K562 (cell line): ENCODE measurements at regions not wholly inside any gene's neighbourhood (a gene's known extent, or its start where the extent isn't known, plus 50 kb on each side); places are given as distances from the start of the nearest gene placed in this dataset.

Experiments used
- ATAC-seq: fragments of 200-7000 bp; cut with Tn5 transposase; 3 replicates; pipeline ENCODE4 v1.9.1; 2020; ENCODE audit warnings: moderate library complexity
- BruUV-seq: library from RNA; stranded (reverse); fragments of 400-500 nt; replicated peaks from 2 replicates; lab custom pipeline; 2021; lab: Mats Ljungman, UMichigan
- CTCF ChIA-PET: fragments of 300-600 bp; formaldehyde crosslinking; extraction: SDS; loops from one replicate; lab custom pipeline; 2021; ENCODE audit warnings: low intra/inter-chr PET ratio; lab: Yijun Ruan, JAX
- POLR2A ChIA-PET: fragments of 300-600, 350-650 bp; sonication (Branson Sonifier 250); formaldehyde crosslinking; extraction: SDS; loops from one replicate; lab custom pipeline; 2021; ENCODE audit warnings: antibody characterized with exemption, inconsistent platforms; lab: Yijun Ruan, JAX
- DNase-seq, 4 experiments: peaks; one replicate each; pipeline versions ENCODE4 v3.0.0 to v3.0.0-alpha.2; 2011 to 2018; ENCODE audit warnings: low spot score in 3 of 4, mixed read lengths in 3 of 4; ENCODE audit errors: extremely low read depth in 1 of 4
- FAIRE-seq: peaks from 2 replicates; lab custom pipeline; 2011; peaks lifted over from hg19 to GRCh38; lab: Jason Lieb, UNC
- H2AFZ ChIP-seq: 2 replicates; pipeline ENCODE4 v1.6.0; 2011; ENCODE audit warnings: low read depth, low read length, control low read depth, inconsistent platforms
- H3K27ac ChIP-seq: fragments of 200-600 bp; 3 replicates; pipeline ENCODE4 v1.8.0; 2011; ENCODE audit warnings: low read depth, mild to moderate bottlenecking, control low read depth, inconsistent platforms, low read length, moderate library complexity, mixed read lengths; ENCODE audit errors: extremely low read depth
- H3K27me3 ChIP-seq, 2 experiments: fragments of 300-600 bp in 1 of 2; 2 replicates in 1 of 2; 3 replicates in 1 of 2; pipeline versions ENCODE4 v1.6.0 to v1.8.0; 2011; ENCODE audit warnings: inconsistent platforms in 2 of 2, low read length in 2 of 2, mild to moderate bottlenecking in 1 of 2, mixed read lengths in 1 of 2, moderate library complexity in 1 of 2; ENCODE audit not compliant: control insufficient read depth in 2 of 2, insufficient read depth in 2 of 2
- H3K36me3 ChIP-seq: fragments of 300-600 bp; 3 replicates; pipeline ENCODE4 v1.8.0; 2011; ENCODE audit warnings: mild to moderate bottlenecking, low read length, inconsistent platforms; ENCODE audit not compliant: control insufficient read depth, insufficient read depth
- H3K4me1 ChIP-seq, 2 experiments: fragments of 200-600 bp in 1 of 2; replicated peaks in 1 of 2; 2 replicates in 1 of 2; 3 replicates in 1 of 2; pipeline versions ENCODE4 v1.5.1 to v1.8.0; 2011; ENCODE audit warnings: inconsistent platforms in 2 of 2, low read length in 2 of 2, mild to moderate bottlenecking in 1 of 2, mixed read lengths in 1 of 2, moderate library complexity in 1 of 2; ENCODE audit not compliant: control insufficient read depth in 2 of 2, insufficient read depth in 2 of 2
- H3K4me2 ChIP-seq: 2 replicates; pipeline ENCODE4 v1.6.1; 2011; ENCODE audit warnings: low read length, control low read depth, inconsistent platforms, mixed read lengths; ENCODE audit not compliant: insufficient read depth
- H3K4me3 ChIP-seq: fragments of 200-600 bp; sonication (generic), shearing (Covaris generic); 2 replicates; pipeline ENCODE4 v1.5.1; 2016; ENCODE audit warnings: control low read depth, inconsistent platforms
- H3K79me2 ChIP-seq: fragments of 200-600 bp; 3 replicates; pipeline ENCODE4 v1.8.0; 2011; ENCODE audit warnings: low read length, inconsistent platforms; ENCODE audit not compliant: control insufficient read depth, insufficient read depth
- H3K9ac ChIP-seq, 2 experiments: 2 replicates each; pipeline versions ENCODE4 v1.6.0 to v1.6.1; 2011; ENCODE audit warnings: low read depth in 2 of 2, low read length in 2 of 2, control low read depth in 1 of 2, inconsistent platforms in 1 of 2, mild to moderate bottlenecking in 1 of 2, mixed read lengths in 1 of 2; ENCODE audit not compliant: insufficient read depth in 1 of 2
- H3K9me1 ChIP-seq: one replicate; pipeline ENCODE4 v1.6.0; 2011; ENCODE audit warnings: inconsistent platforms, mild to moderate bottlenecking, low read length, moderate library complexity; ENCODE audit not compliant: control insufficient read depth, insufficient read depth
- H3K9me3 ChIP-seq: replicated peaks from 2 replicates; pipeline ENCODE4 v1.5.1; 2011; ENCODE audit warnings: low read depth, low read length, inconsistent platforms; ENCODE audit not compliant: control insufficient read depth, insufficient read depth
- H4K20me1 ChIP-seq: replicated peaks from 2 replicates; pipeline ENCODE4 v1.6.1; 2011; ENCODE audit warnings: low read length, inconsistent platforms, mixed read lengths; ENCODE audit not compliant: control insufficient read depth, insufficient read depth
- ARID2 ChIP-seq: fragments of 450-650 bp; IDR thresholded peaks from 2 replicates; pipeline ENCODE4 v1.6.1; 2017; ENCODE audit warnings: antibody characterized with exemption, mild to moderate bottlenecking
- BCLAF1 ChIP-seq, 2 experiments: fragments of 450-650 bp in 1 of 2; IDR thresholded peaks; 2 replicates each; pipeline ENCODE4 v1.6.1; 2011 to 2017; ENCODE audit warnings: low read depth in 2 of 2, antibody characterized with exemption in 1 of 2, borderline replicate concordance in 1 of 2, low read length in 1 of 2, mild to moderate bottlenecking in 1 of 2, mixed read lengths in 1 of 2; ENCODE audit not compliant: control insufficient read depth in 1 of 2
- CBX1 ChIP-seq: sonication (generic); IDR thresholded peaks from 2 replicates; pipeline ENCODE4 v1.6.1; 2016; ENCODE audit warnings: antibody characterized with exemption, low read depth, mild to moderate bottlenecking
- CEBPG ChIP-seq, 3 experiments: fragments of 200-800 bp in 1 of 3; sonication (Bioruptor generic) in 1 of 3; sonication (generic) in 1 of 3; formaldehyde crosslinking in 1 of 3; IDR thresholded peaks in 2 of 3; conservative IDR thresholded peaks in 1 of 3; 2 replicates each; pipeline versions ENCODE4 v1.6.1 to v1.8.0; 2016 to 2022; ENCODE audit warnings: missing compliant biosample characterization in 2 of 3, missing genetic modification characterization in 2 of 3, mild to moderate bottlenecking in 1 of 3, missing genetic modification reagents in 1 of 3
- ELF1 ChIP-seq: fragments of 200-800 bp; sonication (Bioruptor generic); IDR thresholded peaks from 2 replicates; pipeline ENCODE4 v1.6.1; 2016; ENCODE audit warnings: missing genetic modification characterization, missing compliant biosample characterization
- PURB ChIP-seq: sonication (generic); formaldehyde crosslinking; IDR thresholded peaks from 2 replicates; pipeline ENCODE4 v1.9.0; 2021; ENCODE audit warnings: low read depth, mild to moderate bottlenecking, missing genetic modification reagents
- SUPT5H ChIP-seq: fragments of 450-650 bp; IDR thresholded peaks from 2 replicates; pipeline ENCODE4 v1.6.1; 2016
- TCF7L2 ChIP-seq: fragments of 150-350 bp; IDR thresholded peaks from 2 replicates; pipeline ENCODE4 v1.6.1; 2016; ENCODE audit warnings: low read depth, mild to moderate bottlenecking, low read length, moderate library complexity
- WGBS: fragments of 100-300 bp; shearing (Covaris generic); methylation state at CpG from one replicate; pipeline ENCODE4 v1.1.6; 2016; ENCODE audit warnings: low coverage, mixed read lengths; ENCODE audit not compliant: insufficient coverage; ENCODE audit errors: missing lambda C conversion rate; 5-methylcytosine and 5-hydroxymethylcytosine counted together
- in situ Hi-C: fragments of 300-500 bp; cut with MboI; formaldehyde crosslinking; loops from 4 replicates; pipeline ENCODE4 v1.15.0; 2018; ENCODE audit warnings: inconsistent platforms, mixed read lengths
- intact Hi-C: fragments of 100-400 bp; cut with micrococcal nuclease; formaldehyde crosslinking; loops from 2 replicates; pipeline ENCODE4 v1.14.2; 2022

- no peaks in the 10 kb centered on the region for H3K36me3 ChIP-seq
- ChIA-PET POLR2A (no interaction called here), CTCF (no interaction called here)
- H3K79me2 ChIP-seq: no peaks in the 10 kb centered on the region
- H3K4me2 ChIP-seq: no peak overlapping the region
- BruUV-seq: no TSS peak
- no CpG with 5 or more reads among the region's 2 CpGs for WGBS
- no peaks in the 10 kb centered on the region for H3K27me3 ChIP-seq
- no peak for FAIRE-seq
- TF ChIP-seq BCLAF1 (IDR thresholded peaks at IDR 0.05; ENCODE audit: borderline replicate concordance in 1 of 2, control insufficient read depth in 1 of 2, low read depth in 2 of 2, low read length in 1 of 2): no peak
- TF ChIP-seq TCF7L2: no peak
- no peak for TF ChIP-seq PURB (CRISPR knock-in tag)
- no peak for TF ChIP-seq ELF1 (tag)
- no peak for TF ChIP-seq CBX1
- no peak for TF ChIP-seq ARID2
- TF ChIP-seq CEBPG (CRISPR knock-in tag; IDR thresholded peaks at IDR 0.05): no peak
- no peak for TF ChIP-seq CEBPG (tag; conservative IDR thresholded peaks at IDR 0.05 in 1 of 2, IDR thresholded peaks at IDR 0.05 in 1 of 2)
- TF ChIP-seq SUPT5H: no peak
- no peak overlapping the region for H3K4me3 ChIP-seq
- H3K27ac ChIP-seq: no peak overlapping the region
- intact Hi-C loops: no loop called here
- in situ Hi-C loops: no loop called here
- H4K20me1 ChIP-seq: no peaks in the 10 kb centered on the region
- H3K4me1 ChIP-seq: peaks cover 1 to 3% of the 10 kb centered on the region in 2 experiments; a peak in 3 of 5 replicates
- DNase-seq: no peak
- ATAC-seq: no peak
- no peaks in the 10 kb centered on the region for H3K9me3 ChIP-seq
- no peak overlapping the region for H2AFZ ChIP-seq
- H3K9ac ChIP-seq: no peak overlapping the region
- no peaks in the 10 kb centered on the region for H3K9me1 ChIP-seq
Observed at GRCh38 chr1:67575861-67576260, 109.1 kb upstream of the GADD45A start.
